ENCODE measurements at regions not wholly inside any gene's neighbourhood (a gene's known extent, or its start where the extent isn't known, plus 50 kb on each side); places are given as distances from the start of the nearest gene placed in this dataset.

DNA sequence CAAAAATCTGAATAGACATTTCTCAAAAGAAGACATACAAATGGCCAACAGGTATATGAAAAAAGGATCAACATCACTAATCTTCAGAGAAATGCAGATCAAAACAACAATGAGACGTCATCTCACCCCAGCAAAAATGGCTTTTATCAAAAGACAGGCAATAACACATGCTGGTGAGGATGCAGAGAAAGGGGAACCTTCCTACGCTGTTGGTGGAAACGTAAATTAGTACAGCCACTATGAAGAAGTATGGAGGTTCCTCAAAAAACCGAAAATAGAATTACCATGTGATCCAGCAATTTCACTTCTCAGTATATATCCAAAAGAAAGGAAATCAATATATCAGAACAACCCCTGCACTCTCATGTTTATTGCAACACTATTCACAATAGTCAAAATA is 65.1 kb upstream of the ATP1B1 start (continued):
- TF ChIP-seq, protein P1, sequence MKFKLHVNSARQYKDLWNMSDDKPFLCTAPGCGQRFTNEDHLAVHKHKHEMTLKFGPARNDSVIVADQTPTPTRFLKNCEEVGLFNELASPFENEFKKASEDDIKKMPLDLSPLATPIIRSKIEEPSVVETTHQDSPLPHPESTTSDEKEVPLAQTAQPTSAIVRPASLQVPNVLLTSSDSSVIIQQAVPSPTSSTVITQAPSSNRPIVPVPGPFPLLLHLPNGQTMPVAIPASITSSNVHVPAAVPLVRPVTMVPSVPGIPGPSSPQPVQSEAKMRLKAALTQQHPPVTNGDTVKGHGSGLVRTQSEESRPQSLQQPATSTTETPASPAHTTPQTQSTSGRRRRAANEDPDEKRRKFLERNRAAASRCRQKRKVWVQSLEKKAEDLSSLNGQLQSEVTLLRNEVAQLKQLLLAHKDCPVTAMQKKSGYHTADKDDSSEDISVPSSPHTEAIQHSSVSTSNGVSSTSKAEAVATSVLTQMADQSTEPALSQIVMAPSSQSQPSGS (CRISPR knock-in tag; IDR thresholded peaks at IDR 0.05; ENCODE audit: borderline replicate concordance, low read depth): no peak
- TF ChIP-seq, protein P2, sequence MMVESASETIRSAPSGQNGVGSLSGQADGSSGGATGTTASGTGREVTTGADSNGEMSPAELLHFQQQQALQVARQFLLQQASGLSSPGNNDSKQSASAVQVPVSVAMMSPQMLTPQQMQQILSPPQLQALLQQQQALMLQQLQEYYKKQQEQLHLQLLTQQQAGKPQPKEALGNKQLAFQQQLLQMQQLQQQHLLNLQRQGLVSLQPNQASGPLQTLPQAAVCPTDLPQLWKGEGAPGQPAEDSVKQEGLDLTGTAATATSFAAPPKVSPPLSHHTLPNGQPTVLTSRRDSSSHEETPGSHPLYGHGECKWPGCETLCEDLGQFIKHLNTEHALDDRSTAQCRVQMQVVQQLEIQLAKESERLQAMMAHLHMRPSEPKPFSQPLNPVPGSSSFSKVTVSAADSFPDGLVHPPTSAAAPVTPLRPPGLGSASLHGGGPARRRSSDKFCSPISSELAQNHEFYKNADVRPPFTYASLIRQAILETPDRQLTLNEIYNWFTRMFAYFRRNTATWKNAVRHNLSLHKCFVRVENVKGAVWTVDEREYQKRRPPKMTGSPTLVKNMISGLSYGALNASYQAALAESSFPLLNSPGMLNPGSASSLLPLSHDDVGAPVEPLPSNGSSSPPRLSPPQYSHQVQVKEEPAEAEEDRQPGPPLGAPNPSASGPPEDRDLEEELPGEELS (CRISPR knock-in tag; IDR thresholded peaks at IDR 0.05): no peak
- TF ChIP-seq FOXK1 (CRISPR knock-in tag; IDR thresholded peaks at IDR 0.05) (no peak), SOX15 (CRISPR knock-in tag; IDR thresholded peaks at IDR 0.05) (no peak), NR2C2 (CRISPR knock-in tag; IDR thresholded peaks at IDR 0.05) (no peak), NR3C1 (CRISPR knock-in tag; conservative IDR thresholded peaks at IDR 0.05; ENCODE audit: low read depth) (no peak), HMGA2 (CRISPR knock-in tag; IDR thresholded peaks at IDR 0.05) (no peak), NFE2L1 (CRISPR knock-in tag; IDR thresholded peaks at IDR 0.05) (no peak)
- TF ChIP-seq, protein P3, sequence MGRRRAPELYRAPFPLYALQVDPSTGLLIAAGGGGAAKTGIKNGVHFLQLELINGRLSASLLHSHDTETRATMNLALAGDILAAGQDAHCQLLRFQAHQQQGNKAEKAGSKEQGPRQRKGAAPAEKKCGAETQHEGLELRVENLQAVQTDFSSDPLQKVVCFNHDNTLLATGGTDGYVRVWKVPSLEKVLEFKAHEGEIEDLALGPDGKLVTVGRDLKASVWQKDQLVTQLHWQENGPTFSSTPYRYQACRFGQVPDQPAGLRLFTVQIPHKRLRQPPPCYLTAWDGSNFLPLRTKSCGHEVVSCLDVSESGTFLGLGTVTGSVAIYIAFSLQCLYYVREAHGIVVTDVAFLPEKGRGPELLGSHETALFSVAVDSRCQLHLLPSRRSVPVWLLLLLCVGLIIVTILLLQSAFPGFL (CRISPR knock-in tag; IDR thresholded peaks at IDR 0.05; ENCODE audit: borderline replicate concordance): no peak

DNA sequence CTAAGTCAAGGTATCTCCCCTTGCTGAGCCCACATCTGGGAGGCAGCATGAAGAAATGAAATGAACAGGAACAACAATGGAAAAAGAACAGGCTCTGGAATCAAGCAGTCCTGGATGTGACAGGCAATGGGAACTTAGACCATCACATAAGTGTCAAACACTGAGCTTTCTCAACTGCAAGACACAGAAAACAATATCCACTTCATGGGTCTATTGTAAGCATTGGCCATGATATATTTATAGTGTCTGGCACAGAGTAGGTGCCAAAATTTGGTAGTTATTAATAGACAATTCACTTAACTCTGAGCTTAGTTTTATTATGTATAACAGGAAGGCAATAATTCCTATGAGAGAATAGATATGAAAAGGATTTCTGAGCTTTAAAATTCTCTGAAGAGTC is 64.1 kb upstream of the ATP1B1 start:
- Mint-ChIP-seq H3K27me3 (ENCODE audit: low read depth) (no peaks in the 10 kb centered on the region), H3K27ac (no peak overlapping the region), H3K4me3 (no peak overlapping the region), H3K9me3 (no peaks in the 10 kb centered on the region), H3K36me3 (no peaks in the 10 kb centered on the region), H3K4me1 (no peaks in the 10 kb centered on the region)
- no peak for DNase-seq (ENCODE audit: low spot score)
- ChIA-PET POLR2A (no interaction called here), CTCF (no interaction called here)
- no peak for ATAC-seq
- no peak for TF ChIP-seq CBFB (CRISPR knock-in tag; IDR thresholded peaks at IDR 0.05; ENCODE audit: low read depth)
- TF ChIP-seq, protein P4, sequence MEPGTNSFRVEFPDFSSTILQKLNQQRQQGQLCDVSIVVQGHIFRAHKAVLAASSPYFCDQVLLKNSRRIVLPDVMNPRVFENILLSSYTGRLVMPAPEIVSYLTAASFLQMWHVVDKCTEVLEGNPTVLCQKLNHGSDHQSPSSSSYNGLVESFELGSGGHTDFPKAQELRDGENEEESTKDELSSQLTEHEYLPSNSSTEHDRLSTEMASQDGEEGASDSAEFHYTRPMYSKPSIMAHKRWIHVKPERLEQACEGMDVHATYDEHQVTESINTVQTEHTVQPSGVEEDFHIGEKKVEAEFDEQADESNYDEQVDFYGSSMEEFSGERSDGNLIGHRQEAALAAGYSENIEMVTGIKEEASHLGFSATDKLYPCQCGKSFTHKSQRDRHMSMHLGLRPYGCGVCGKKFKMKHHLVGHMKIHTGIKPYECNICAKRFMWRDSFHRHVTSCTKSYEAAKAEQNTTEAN (CRISPR knock-in tag; IDR thresholded peaks at IDR 0.05): no peak
- no peak for TF ChIP-seq GABPB1 (CRISPR knock-in tag; IDR thresholded peaks at IDR 0.05)
- TF ChIP-seq, protein P5, sequence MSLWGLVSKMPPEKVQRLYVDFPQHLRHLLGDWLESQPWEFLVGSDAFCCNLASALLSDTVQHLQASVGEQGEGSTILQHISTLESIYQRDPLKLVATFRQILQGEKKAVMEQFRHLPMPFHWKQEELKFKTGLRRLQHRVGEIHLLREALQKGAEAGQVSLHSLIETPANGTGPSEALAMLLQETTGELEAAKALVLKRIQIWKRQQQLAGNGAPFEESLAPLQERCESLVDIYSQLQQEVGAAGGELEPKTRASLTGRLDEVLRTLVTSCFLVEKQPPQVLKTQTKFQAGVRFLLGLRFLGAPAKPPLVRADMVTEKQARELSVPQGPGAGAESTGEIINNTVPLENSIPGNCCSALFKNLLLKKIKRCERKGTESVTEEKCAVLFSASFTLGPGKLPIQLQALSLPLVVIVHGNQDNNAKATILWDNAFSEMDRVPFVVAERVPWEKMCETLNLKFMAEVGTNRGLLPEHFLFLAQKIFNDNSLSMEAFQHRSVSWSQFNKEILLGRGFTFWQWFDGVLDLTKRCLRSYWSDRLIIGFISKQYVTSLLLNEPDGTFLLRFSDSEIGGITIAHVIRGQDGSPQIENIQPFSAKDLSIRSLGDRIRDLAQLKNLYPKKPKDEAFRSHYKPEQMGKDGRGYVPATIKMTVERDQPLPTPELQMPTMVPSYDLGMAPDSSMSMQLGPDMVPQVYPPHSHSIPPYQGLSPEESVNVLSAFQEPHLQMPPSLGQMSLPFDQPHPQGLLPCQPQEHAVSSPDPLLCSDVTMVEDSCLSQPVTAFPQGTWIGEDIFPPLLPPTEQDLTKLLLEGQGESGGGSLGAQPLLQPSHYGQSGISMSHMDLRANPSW (CRISPR knock-in tag; conservative IDR thresholded peaks at IDR 0.05; ENCODE audit: low read depth): no peak
- TF ChIP-seq ATF1 (CRISPR knock-in tag; IDR thresholded peaks at IDR 0.05): no peak
- TF ChIP-seq SOX15 (CRISPR knock-in tag; IDR thresholded peaks at IDR 0.05): no peak
- TF ChIP-seq GRHL2 (CRISPR knock-in tag; IDR thresholded peaks at IDR 0.05; ENCODE audit: insufficient replicate concordance, severe bottlenecking): no peak
- TF ChIP-seq TEAD1 (CRISPR knock-in tag; IDR thresholded peaks at IDR 0.05): no peak
- no peak for TF ChIP-seq ZNF671 (CRISPR knock-in tag; IDR thresholded peaks at IDR 0.05)
- TF ChIP-seq RORB (CRISPR knock-in tag; IDR thresholded peaks at IDR 0.05): no peak
- TF ChIP-seq, protein P6, sequence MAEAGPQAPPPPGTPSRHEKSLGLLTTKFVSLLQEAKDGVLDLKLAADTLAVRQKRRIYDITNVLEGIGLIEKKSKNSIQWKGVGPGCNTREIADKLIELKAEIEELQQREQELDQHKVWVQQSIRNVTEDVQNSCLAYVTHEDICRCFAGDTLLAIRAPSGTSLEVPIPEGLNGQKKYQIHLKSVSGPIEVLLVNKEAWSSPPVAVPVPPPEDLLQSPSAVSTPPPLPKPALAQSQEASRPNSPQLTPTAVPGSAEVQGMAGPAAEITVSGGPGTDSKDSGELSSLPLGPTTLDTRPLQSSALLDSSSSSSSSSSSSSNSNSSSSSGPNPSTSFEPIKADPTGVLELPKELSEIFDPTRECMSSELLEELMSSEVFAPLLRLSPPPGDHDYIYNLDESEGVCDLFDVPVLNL (CRISPR knock-in tag; IDR thresholded peaks at IDR 0.05; ENCODE audit: borderline replicate concordance, low read depth): no peak
- TF ChIP-seq FOXK1 (CRISPR knock-in tag; IDR thresholded peaks at IDR 0.05): no peak
- no peak for TF ChIP-seq NR3C1 (CRISPR knock-in tag; conservative IDR thresholded peaks at IDR 0.05; ENCODE audit: low read depth)
- TF ChIP-seq FOXJ3 (CRISPR knock-in tag; IDR thresholded peaks at IDR 0.05; ENCODE audit: borderline replicate concordance): no peak
- TF ChIP-seq, protein P7, sequence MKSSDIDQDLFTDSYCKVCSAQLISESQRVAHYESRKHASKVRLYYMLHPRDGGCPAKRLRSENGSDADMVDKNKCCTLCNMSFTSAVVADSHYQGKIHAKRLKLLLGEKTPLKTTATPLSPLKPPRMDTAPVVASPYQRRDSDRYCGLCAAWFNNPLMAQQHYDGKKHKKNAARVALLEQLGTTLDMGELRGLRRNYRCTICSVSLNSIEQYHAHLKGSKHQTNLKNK (CRISPR knock-in tag; IDR thresholded peaks at IDR 0.05): no peak
- TF ChIP-seq ZBTB21 (CRISPR knock-in tag; IDR thresholded peaks at IDR 0.05; ENCODE audit: borderline replicate concordance): no peak
